ENCODE measurements at regions not wholly inside any gene's neighbourhood (a gene's known extent, or its start where the extent isn't known, plus 50 kb on each side); places are given as distances from the start of the nearest gene placed in this dataset.

- no peak for TF ChIP-seq CTCF (IDR thresholded peaks at IDR 0.05; ENCODE audit: insufficient read depth, low read depth, low read length)
- Histone ChIP-seq H3K36me3 (ENCODE audit: control insufficient read depth, insufficient read depth, low read length) (no peaks in the 10 kb centered on the region), H3K27me3 (ENCODE audit: control insufficient read depth, insufficient read depth, low read length) (no peaks in the 10 kb centered on the region), H3K4me3 (ENCODE audit: low read depth, low read length) (no peak overlapping the region)
- CTCF ChIA-PET, result no interaction called here
- no peak for DNase-seq (ENCODE audit: low read depth)
- POLR2A ChIA-PET, result no interaction called here
These were observed 255.3 kb downstream of the NAF1 start for GRCh38 chr4:162911349-162911748.

- ChIA-PET POLR2A (no interaction called here), CTCF (no interaction called here)
- Histone ChIP-seq H3K27me3 (ENCODE audit: control insufficient read depth, insufficient read depth, low read length) (no peaks in the 10 kb centered on the region), H3K36me3 (ENCODE audit: control insufficient read depth, insufficient read depth, low read length) (no peaks in the 10 kb centered on the region), H3K4me3 (ENCODE audit: low read depth, low read length) (no peak overlapping the region)
- no peak for DNase-seq (ENCODE audit: low read depth)
- no peak for TF ChIP-seq CTCF (IDR thresholded peaks at IDR 0.05; ENCODE audit: insufficient read depth, low read depth, low read length)
These were observed 256.7 kb downstream of the NAF1 start for GRCh38 chr4:162909952-162910351.

GRCh38 chr4:162894387-162894786 is 272.3 kb downstream of the NAF1 start:
- ChIA-PET CTCF (no interaction called here), POLR2A (no interaction called here)
- TF ChIP-seq CTCF (IDR thresholded peaks at IDR 0.05; ENCODE audit: insufficient read depth, low read depth, low read length), result no peak

GRCh38 chr4:162891788-162892707 is 274.6 kb downstream of the NAF1 start:
- ChIA-PET CTCF (no interaction called here), POLR2A (no interaction called here)
- DNase-seq (ENCODE audit: low read depth), result no peak
- H3K36me3 ChIP-seq (ENCODE audit: control insufficient read depth, insufficient read depth, low read length), result no peaks in the 10 kb centered on the region
- H3K4me3 ChIP-seq (ENCODE audit: low read depth, low read length), result no peak overlapping the region
- H3K27me3 ChIP-seq (ENCODE audit: control insufficient read depth, insufficient read depth, low read length), result no peaks in the 10 kb centered on the region
- TF ChIP-seq CTCF (IDR thresholded peaks at IDR 0.05; ENCODE audit: insufficient read depth, low read depth, low read length), result no peak

More at GRCh38 chr4:162894387-162894786, 272.3 kb downstream of the NAF1 start:
- no peak for DNase-seq (ENCODE audit: low read depth)
- Histone ChIP-seq H3K36me3 (ENCODE audit: control insufficient read depth, insufficient read depth, low read length) (no peaks in the 10 kb centered on the region), H3K27me3 (ENCODE audit: control insufficient read depth, insufficient read depth, low read length) (no peaks in the 10 kb centered on the region), H3K4me3 (ENCODE audit: low read depth, low read length) (no peak overlapping the region)

- H3K4me3 ChIP-seq (ENCODE audit: low read depth, low read length), result no peak overlapping the region
- no peak for DNase-seq (ENCODE audit: low read depth)
- no peaks in the 10 kb centered on the region for H3K36me3 ChIP-seq (ENCODE audit: control insufficient read depth, insufficient read depth, low read length)
- ChIA-PET POLR2A (no interaction called here), CTCF (no interaction called here)
- TF ChIP-seq CTCF (IDR thresholded peaks at IDR 0.05; ENCODE audit: insufficient read depth, low read depth, low read length), result no peak
- H3K27me3 ChIP-seq (ENCODE audit: control insufficient read depth, insufficient read depth, low read length), result no peaks in the 10 kb centered on the region
These were observed 288.6 kb downstream of the NAF1 start for GRCh38 chr4:162878096-162878495.

All from BJ (cell line).